B cell (primary cell): ENCODE measurements at regions not wholly inside any gene's neighbourhood (a gene's known extent, or its start where the extent isn't known, plus 50 kb on each side); places are given as distances from the start of the nearest gene placed in this dataset.

Source experiments
- ATAC-seq: fragments of 200-7000 bp; cut with Tn5 transposase; one replicate; pipeline ENCODE4 v1.10.0; 2021; ENCODE audit warnings: low read depth, mild to moderate bottlenecking, moderate number of reproducible peaks, moderate library complexity
- CTCF ChIA-PET: fragments of 350-600 bp; sonication (Branson Sonifier 250); formaldehyde crosslinking; loops from one replicate; lab custom pipeline; 2021; ENCODE audit warnings: antibody characterized with exemption, inconsistent platforms; lab: Charles Lee
- POLR2A ChIA-PET: fragments of 350-600 bp; sonication (Branson Sonifier 250); formaldehyde crosslinking; loops from one replicate; lab custom pipeline; 2021; ENCODE audit warnings: antibody characterized with exemption; lab: Charles Lee
- DNase-seq: peaks from one replicate; pipeline ENCODE4 v3.0.0; 2013
- H2AFZ ChIP-seq: 2 replicates; pipeline ENCODE4 v1.6.1; 2012; ENCODE audit warnings: mild to moderate bottlenecking, low read depth, low read length; ENCODE audit not compliant: insufficient read depth, poor library complexity, severe bottlenecking
- H3K27ac ChIP-seq, 2 donors: 1 replicate in 1 of 2; 2 replicates in 1 of 2; pipeline ENCODE4 v1.5.1; 2012 to 2013; ENCODE audit warnings: low read length in 2 of 2, mild to moderate bottlenecking in 2 of 2, moderate library complexity in 1 of 2
- H3K27me3 ChIP-seq, 4 experiments: fragments of 200-600 bp in 1 of 4; sonication (generic) in 1 of 4; replicated peaks in 1 of 4; 1 replicate in 2 of 4; 2 replicates in 2 of 4; pipeline versions ENCODE4 v1.6.1 to v1.7.0; 2013 to 2016; ENCODE audit warnings: low read length in 3 of 4, mild to moderate bottlenecking in 2 of 4, mixed read lengths in 1 of 4, moderate library complexity in 1 of 4; ENCODE audit not compliant: insufficient read depth in 4 of 4, control insufficient read depth in 3 of 4; ENCODE audit errors: control extremely low read depth in 1 of 4
- H3K36me3 ChIP-seq, 2 experiments: replicated peaks in 1 of 2; 1 replicate in 1 of 2; 2 replicates in 1 of 2; pipeline versions ENCODE4 v1.6.1 to v1.7.1; 2013; ENCODE audit warnings: low read length in 1 of 2; ENCODE audit not compliant: insufficient read depth in 2 of 2, control insufficient read depth in 1 of 2; ENCODE audit errors: control extremely low read depth in 1 of 2, extremely low read depth in 1 of 2
- H3K4me1 ChIP-seq, 2 donors: fragments of 200-600 bp in 1 of 2; sonication (generic) in 1 of 2; 1 replicate in 1 of 2; 2 replicates in 1 of 2; pipeline versions ENCODE4 v1.5.1 to v1.6.1; 2013 to 2017; ENCODE audit warnings: low read length in 2 of 2; ENCODE audit not compliant: control insufficient read depth in 2 of 2, insufficient read depth in 2 of 2
- H3K4me2 ChIP-seq: replicated peaks from 2 replicates; pipeline ENCODE3; 2012; ENCODE audit warnings: mild to moderate bottlenecking, low read depth, low read length; ENCODE audit not compliant: poor library complexity, severe bottlenecking
- H3K4me3 ChIP-seq, 5 experiments: fragments of 200-600 bp in 1 of 5; sonication (generic) in 1 of 5; 1 replicate in 3 of 5; 2 replicates in 2 of 5; pipeline versions ENCODE4 v1.5.1 to v1.7.0; 2011 to 2016; ENCODE audit warnings: low read length in 4 of 5, mild to moderate bottlenecking in 4 of 5, low read depth in 2 of 5, control low read depth in 1 of 5, moderate library complexity in 1 of 5; ENCODE audit not compliant: insufficient read depth in 1 of 5; ENCODE audit errors: control extremely low read depth in 1 of 5, extremely low read depth in 1 of 5
- H3K79me2 ChIP-seq: fragments of 200-600 bp; sonication (generic); one replicate; pipeline ENCODE4 v1.6.0; 2016; ENCODE audit warnings: low read length; ENCODE audit not compliant: control insufficient read depth, insufficient read depth
- H3K9ac ChIP-seq: fragments of 200-600 bp; sonication (generic); 2 replicates; pipeline ENCODE4 v1.6.1; 2017; ENCODE audit warnings: mild to moderate bottlenecking, low read length, moderate library complexity
- H3K9me3 ChIP-seq, 3 donors: one replicate each; pipeline versions ENCODE4 v1.6.1 to v1.7.1; 2013; ENCODE audit warnings: low read length in 2 of 3; ENCODE audit not compliant: control insufficient read depth in 2 of 3, insufficient read depth in 1 of 3; ENCODE audit errors: control extremely low read depth in 1 of 3
- H4K20me1 ChIP-seq: 2 replicates; pipeline ENCODE4 v1.6.0; 2012; ENCODE audit warnings: mild to moderate bottlenecking, low read length; ENCODE audit not compliant: insufficient read depth, control insufficient read depth, poor library complexity, severe bottlenecking
- H3K27ac Mint-ChIP-seq: one replicate; pipeline ENCODE4 v1.8.0; 2021; ENCODE audit warnings: mixed read lengths
- H3K27me3 Mint-ChIP-seq: one replicate; pipeline ENCODE4 v1.8.0; 2021; ENCODE audit warnings: mixed read lengths
- H3K4me1 Mint-ChIP-seq: one replicate; pipeline ENCODE4 v1.8.0; 2021; ENCODE audit warnings: mixed read lengths
- H3K4me3 Mint-ChIP-seq: one replicate; pipeline ENCODE4 v1.8.0; 2021; ENCODE audit warnings: mixed read lengths
- H3K9me3 Mint-ChIP-seq: one replicate; pipeline ENCODE4 v1.8.0; 2022; ENCODE audit warnings: mixed read lengths; ENCODE audit not compliant: insufficient read depth
- EZH2 ChIP-seq: IDR thresholded peaks from 2 replicates; pipeline ENCODE4 v1.6.1; 2012; ENCODE audit warnings: borderline replicate concordance, low read depth, mild to moderate bottlenecking, moderate library complexity, low read length; ENCODE audit not compliant: insufficient read depth, poor library complexity, severe bottlenecking
- WGBS: methylation state at CpG from one replicate; pipeline ENCODE4 v1.1.5; 2013; ENCODE audit warnings: missing lambda C conversion rate; ENCODE audit not compliant: insufficient coverage; 5-methylcytosine and 5-hydroxymethylcytosine counted together
- intact Hi-C: fragments of 100-400 bp; cut with micrococcal nuclease; formaldehyde crosslinking; loops from one replicate; pipeline ENCODE4 v1.10.0; 2022
- TF ChIP-seq, protein P1 (sequence below): fragments of 200-600 bp; IDR thresholded peaks from one replicate; pipeline ENCODE4 v1.8.0; 2022; ENCODE audit warnings: antibody characterized with exemption, mild to moderate bottlenecking

DNA sequence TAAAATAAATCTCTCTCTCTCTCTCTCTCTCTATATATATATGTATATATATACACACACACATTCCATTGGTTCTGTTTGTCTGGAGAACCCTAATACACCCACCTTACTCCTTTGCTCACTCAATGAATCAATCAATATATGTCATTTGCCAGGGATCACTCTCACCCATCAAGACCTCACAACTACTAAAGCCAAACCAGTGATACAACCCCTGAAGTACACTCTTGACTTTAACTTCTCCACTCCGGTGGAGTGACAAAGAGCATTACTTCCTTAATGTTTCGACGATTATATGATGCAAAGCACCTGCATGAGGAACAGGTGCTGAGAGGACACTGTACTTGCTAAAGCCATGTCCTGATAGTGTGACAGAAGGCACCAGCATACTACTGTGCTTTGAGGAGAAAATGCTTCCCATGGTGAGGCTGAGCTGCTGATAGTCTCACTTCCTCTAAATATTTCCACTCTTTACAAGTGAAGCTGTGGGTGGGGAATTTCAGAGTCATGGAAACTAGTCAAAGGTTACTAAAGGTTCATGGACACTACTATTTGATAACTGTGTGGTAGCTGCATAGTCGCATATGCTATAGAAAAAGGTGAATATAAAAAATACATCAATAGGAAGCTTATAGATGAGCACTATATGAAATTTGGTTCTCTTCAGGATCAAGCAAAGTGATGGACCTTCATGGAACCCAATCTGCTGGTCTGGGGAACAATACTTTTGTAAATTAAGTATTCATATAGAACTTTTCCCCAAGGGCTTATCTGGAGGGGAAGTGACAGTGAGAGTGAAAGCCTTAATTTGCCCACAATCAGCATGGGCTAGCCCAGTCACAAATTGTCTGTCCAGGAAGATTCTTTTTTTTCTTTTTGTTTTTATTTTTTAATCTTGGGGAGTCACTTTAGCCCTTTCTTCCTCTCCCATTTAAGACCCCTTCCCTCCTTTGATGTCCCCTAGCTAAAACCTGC lies 141.9 kb upstream of the NEDD9 start:
- H3K9ac ChIP-seq = no peak overlapping the region
- intact Hi-C loops = loop anchor here (1.0 to 5.0 kb wide), 4 partner anchors 8 to 87 kb away; no protein-coding TSS in a partner anchor
- H4K20me1 ChIP-seq = peaks cover 55% of the 10 kb centered on the region
- 0% methylated on average over 3 of the region's 4 CpGs for WGBS
- H3K27ac Mint-ChIP-seq = peak overlapping the region; percentile 69
- no peak overlapping the region for H2AFZ ChIP-seq
- H3K4me2 ChIP-seq = peak overlapping the region; percentile 33
- POLR2A ChIA-PET = no interaction called here
- H3K79me2 ChIP-seq = peaks cover 95% of the 10 kb centered on the region
- CTCF ChIA-PET = interaction anchor here (0.7 to 2.2 kb wide), 3 partner anchors 86 to 202 kb away, joined by 3 to 6 read pairs (median 3); no protein-coding TSS in a partner anchor
- H3K9me3 ChIP-seq = no peaks in the 10 kb centered on the region
- no peak overlapping the region for H3K4me3 ChIP-seq
- peak overlapping the region; percentile 35 for H3K4me3 Mint-ChIP-seq
- no peak for TF ChIP-seq EZH2
- TF ChIP-seq, protein P1, sequence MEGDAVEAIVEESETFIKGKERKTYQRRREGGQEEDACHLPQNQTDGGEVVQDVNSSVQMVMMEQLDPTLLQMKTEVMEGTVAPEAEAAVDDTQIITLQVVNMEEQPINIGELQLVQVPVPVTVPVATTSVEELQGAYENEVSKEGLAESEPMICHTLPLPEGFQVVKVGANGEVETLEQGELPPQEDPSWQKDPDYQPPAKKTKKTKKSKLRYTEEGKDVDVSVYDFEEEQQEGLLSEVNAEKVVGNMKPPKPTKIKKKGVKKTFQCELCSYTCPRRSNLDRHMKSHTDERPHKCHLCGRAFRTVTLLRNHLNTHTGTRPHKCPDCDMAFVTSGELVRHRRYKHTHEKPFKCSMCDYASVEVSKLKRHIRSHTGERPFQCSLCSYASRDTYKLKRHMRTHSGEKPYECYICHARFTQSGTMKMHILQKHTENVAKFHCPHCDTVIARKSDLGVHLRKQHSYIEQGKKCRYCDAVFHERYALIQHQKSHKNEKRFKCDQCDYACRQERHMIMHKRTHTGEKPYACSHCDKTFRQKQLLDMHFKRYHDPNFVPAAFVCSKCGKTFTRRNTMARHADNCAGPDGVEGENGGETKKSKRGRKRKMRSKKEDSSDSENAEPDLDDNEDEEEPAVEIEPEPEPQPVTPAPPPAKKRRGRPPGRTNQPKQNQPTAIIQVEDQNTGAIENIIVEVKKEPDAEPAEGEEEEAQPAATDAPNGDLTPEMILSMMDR = no peak
- ATAC-seq = peak; percentile 90
- peak; percentile 90 for DNase-seq
- peak overlapping the region; percentile 61 to 73 for H3K27ac ChIP-seq
- H3K9me3 Mint-ChIP-seq = no peaks in the 10 kb centered on the region
- no peaks in the 10 kb centered on the region for H3K27me3 ChIP-seq
- H3K4me1 ChIP-seq = peaks cover 67 to 73% of the 10 kb centered on the region in 2 donors
- H3K27me3 Mint-ChIP-seq = no peaks in the 10 kb centered on the region
- peaks cover 84% of the 10 kb centered on the region for H3K4me1 Mint-ChIP-seq
- H3K36me3 ChIP-seq = peaks cover 9 to 26% of the 10 kb centered on the region in 2 experiments
